Adrenal gland (tissue), 9 donors: ENCODE measurements at regions not wholly inside any gene's neighbourhood (a gene's known extent, or its start where the extent isn't known, plus 50 kb on each side); places are given as distances from the start of the nearest gene placed in this dataset.

Experiments used
- DNase-seq, 7 donors: peaks; one replicate each; pipeline ENCODE4 v3.0.0-alpha.2; 2019 to 2020
- H3K27ac ChIP-seq, 5 donors: fragments of 200-600 bp; sonication (generic) in 4 of 5; 1 replicate in 3 of 5; 2 replicates in 2 of 5; pipeline versions ENCODE4 v1.5.1 to v1.8.0; 2016 to 2020; ENCODE audit warnings: mild to moderate bottlenecking in 1 of 5
- H3K27me3 ChIP-seq: fragments of 200-600 bp; 2 replicates; pipeline ENCODE4 v1.8.0; 2021
- H3K36me3 ChIP-seq, 2 donors: fragments of 200-600 bp; replicated peaks in 1 of 2; 1 replicate in 1 of 2; 2 replicates in 1 of 2; pipeline versions ENCODE4 v1.5.1 to v1.8.0; 2018 to 2022
- H3K4me1 ChIP-seq, 2 donors: fragments of 200-600 bp; replicated peaks in 1 of 2; 1 replicate in 1 of 2; 2 replicates in 1 of 2; pipeline versions ENCODE4 v1.5.1 to v1.8.0; 2018 to 2021
- H3K4me3 ChIP-seq, 4 donors: fragments of 200-600 bp; sonication (generic) in 3 of 4; one replicate each; pipeline ENCODE4 v1.5.1; 2016 to 2018
- H3K9me3 ChIP-seq, 3 donors: fragments of 200-600 bp; sonication (generic) in 1 of 3; replicated peaks in 1 of 3; 1 replicate in 2 of 3; 2 replicates in 1 of 3; pipeline versions ENCODE4 v1.5.1 to v1.8.0; 2016 to 2021
- CTCF ChIP-seq, 6 experiments: fragments of 450-650 bp in 4 of 6; fragments of 200-600 bp in 2 of 6; sonication (generic) in 1 of 6; IDR thresholded peaks; 1 replicate in 5 of 6; 2 replicates in 1 of 6; pipeline versions ENCODE4 v1.5.1 to v1.8.0; 2016 to 2021; ENCODE audit warnings: antibody characterized with exemption in 6 of 6, mild to moderate bottlenecking in 2 of 6, moderate library complexity in 1 of 6
- POLR2A ChIP-seq, 2 donors: fragments of 450-650 bp; IDR thresholded peaks; one replicate each; pipeline ENCODE4 v1.6.1; 2017; ENCODE audit warnings: antibody characterized with exemption in 2 of 2, mild to moderate bottlenecking in 2 of 2, moderate library complexity in 1 of 2
- WGBS, 4 donors: extraction: QIAGEN DNeasy Blood & Tissue Kit in 2 of 4; methylation state at CpG; one replicate each; pipeline versions ENCODE4 v1.1.5 to v1.1.7; 2013 to 2017; 5-methylcytosine and 5-hydroxymethylcytosine counted together
- intact Hi-C, 2 donors: fragments of 100-400 bp; cut with DNase I; formaldehyde crosslinking; loops; one replicate each; pipeline versions ENCODE4 v1.14.1 to v1.15.0; 2022 to 2023
- donor health status: healthy with polysubstance abuse.
- donor health status: Bipolar disorder and iron deficiency.
- donor health status: DM: yes; HTN: yes; CAD: no.
- donor health status: DM: no; HTN: no; CAD: no.
- donor health status: DM: no; HTN: no; CAD: no.

- H3K36me3 ChIP-seq: no peaks in the 10 kb centered on the region
- no peaks in the 10 kb centered on the region for H3K27me3 ChIP-seq
- 47 to 74% (median 65%) methylated on average over 1 of the region's 1 CpG for WGBS, 4 donors
- TF ChIP-seq POLR2A (IDR thresholded peaks at IDR 0.05) (no peak), CTCF (IDR thresholded peaks at IDR 0.05) (no peak)
- DNase-seq: no peak
- intact Hi-C loops: no loop called here
- H3K9me3 ChIP-seq: no peaks in the 10 kb centered on the region
- H3K27ac ChIP-seq: no peak overlapping the region
- H3K4me1 ChIP-seq: no peaks in the 10 kb centered on the region
- H3K4me3 ChIP-seq: no peak overlapping the region
Observed at GRCh38 chr4:66855956-66856355, 689.3 kb downstream of the CENPC start.

- no peak for DNase-seq
- intact Hi-C loops: no loop called here
- TF ChIP-seq POLR2A (IDR thresholded peaks at IDR 0.05) (no peak), CTCF (IDR thresholded peaks at IDR 0.05) (no peak)
- Histone ChIP-seq H3K36me3 (no peaks in the 10 kb centered on the region), H3K9me3 (no peaks in the 10 kb centered on the region), H3K4me3 (no peak overlapping the region), H3K27me3 (no peaks in the 10 kb centered on the region), H3K4me1 (no peaks in the 10 kb centered on the region), H3K27ac (no peak overlapping the region)
- 80 to 86% (median 82%) methylated on average over 3 of the region's 3 CpGs for WGBS, 4 donors
Observed at GRCh38 chr4:66853845-66854244, 691.5 kb downstream of the CENPC start.

- no peak for TF ChIP-seq CTCF (IDR thresholded peaks at IDR 0.05)
- TF ChIP-seq POLR2A (IDR thresholded peaks at IDR 0.05): no peak
- Histone ChIP-seq H3K27me3 (no peaks in the 10 kb centered on the region), H3K36me3 (no peaks in the 10 kb centered on the region), H3K27ac (no peak overlapping the region), H3K9me3 (no peaks in the 10 kb centered on the region), H3K4me1 (no peaks in the 10 kb centered on the region), H3K4me3 (no peak overlapping the region)
- no peak for DNase-seq
- 42 to 59% (median 54%) methylated on average over 2 of the region's 2 CpGs for WGBS, 4 donors
- intact Hi-C loops: no loop called here
Observed at GRCh38 chr4:66852843-66853242, 692.5 kb downstream of the CENPC start.

- intact Hi-C loops: no loop called here
- Histone ChIP-seq H3K27ac (no peak overlapping the region), H3K4me3 (no peak overlapping the region), H3K4me1 (no peaks in the 10 kb centered on the region), H3K9me3 (no peaks in the 10 kb centered on the region), H3K27me3 (no peaks in the 10 kb centered on the region), H3K36me3 (no peaks in the 10 kb centered on the region)
- TF ChIP-seq POLR2A (IDR thresholded peaks at IDR 0.05): no peak
- TF ChIP-seq CTCF (IDR thresholded peaks at IDR 0.05): no peak
- 21 to 37% (median 26%) methylated on average over 1 of the region's 1 CpG for WGBS, 4 donors
- DNase-seq: no peak
Observed at GRCh38 chr4:66849596-66849995, 695.7 kb downstream of the CENPC start.
